ENCODE measurements at regions not wholly inside any gene's neighbourhood (a gene's known extent, or its start where the extent isn't known, plus 50 kb on each side); places are given as distances from the start of the nearest gene placed in this dataset.
A peak's percentile ranks its signal among the peaks of the same experiment; 100 is the strongest.
"Not testable (repeated sequence)": the region's sequence is repeated elsewhere in the genome, so short reads cannot be mapped to it uniquely, and the experiment has no call there.

DNA sequence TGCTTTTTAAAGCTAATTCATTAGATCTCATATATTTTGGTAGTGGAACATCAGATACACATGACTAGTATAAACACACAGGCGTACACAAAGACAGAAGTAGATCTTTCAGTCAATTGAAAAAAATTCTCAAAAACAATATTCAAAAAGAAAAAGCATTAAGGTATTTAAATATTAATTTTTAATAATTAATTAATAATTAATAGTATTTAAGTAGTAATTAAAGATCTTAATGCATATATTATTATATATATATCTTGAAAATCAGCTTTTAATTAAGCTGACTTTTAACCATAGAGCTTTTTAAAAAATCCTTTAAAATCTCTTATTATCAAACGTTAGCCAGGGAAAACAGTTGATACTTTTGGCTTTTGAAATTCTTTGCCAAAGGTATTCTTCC lies 489.4 kb upstream of the PCDH20 start:
- Histone ChIP-seq H3K36me3 (ENCODE audit: control insufficient read depth, insufficient read depth, low read length) (no peaks in the 10 kb centered on the region), H3K4me3 (ENCODE audit: low read length) (no peak overlapping the region), H3K9me3 (replicated peaks; ENCODE audit: control insufficient read depth, low read depth, low read length) (no peaks in the 10 kb centered on the region), H3K4me1 (ENCODE audit: control insufficient read depth, insufficient read depth, low read length) (no peaks in the 10 kb centered on the region), H3K27ac (ENCODE audit: low read length) (no peak overlapping the region), H3K27me3 (ENCODE audit: control insufficient read depth, insufficient read depth, low read length) (no peaks in the 10 kb centered on the region)
- no peak for DNase-seq
- no CpG with 5 or more reads among the region's 2 CpGs for WGBS (ENCODE audit: insufficient coverage)

DNA sequence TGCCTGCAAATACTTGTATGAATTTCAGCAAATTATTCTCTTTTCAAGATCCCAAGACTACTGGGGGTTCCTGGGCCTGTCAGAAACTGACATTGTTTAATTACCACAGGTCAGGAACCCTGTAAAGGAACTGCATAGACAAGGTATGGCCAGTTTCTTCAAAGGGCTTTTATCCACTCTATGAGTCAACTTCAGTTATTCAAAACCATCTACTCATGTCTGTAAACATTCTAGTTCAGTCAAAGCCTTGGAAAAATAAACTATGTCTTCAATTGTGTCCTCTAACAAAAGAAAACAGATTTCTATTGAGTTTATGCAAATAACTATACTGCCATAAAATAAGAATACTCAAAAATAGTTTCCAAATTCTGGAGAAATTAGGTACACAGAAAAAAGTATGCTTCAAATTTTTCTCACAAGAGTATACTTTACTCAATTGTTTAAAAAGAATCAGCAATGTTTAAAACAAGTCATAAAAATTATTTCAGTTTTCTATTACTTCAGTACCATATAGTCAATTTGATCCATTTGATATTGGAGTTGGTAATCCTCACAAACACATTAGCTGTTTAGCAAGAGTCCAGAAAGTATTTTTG lies 486.4 kb upstream of the PCDH20 start:
- H3K27me3 ChIP-seq (ENCODE audit: control insufficient read depth, insufficient read depth, low read length): no peaks in the 10 kb centered on the region
- H3K27ac ChIP-seq (ENCODE audit: low read length): no peak overlapping the region
- H3K36me3 ChIP-seq (ENCODE audit: control insufficient read depth, insufficient read depth, low read length): no peaks in the 10 kb centered on the region
- H3K4me3 ChIP-seq (ENCODE audit: low read length): no peak overlapping the region
- no peaks in the 10 kb centered on the region for H3K4me1 ChIP-seq (ENCODE audit: control insufficient read depth, insufficient read depth, low read length)
- no peak for DNase-seq
- no peaks in the 10 kb centered on the region for H3K9me3 ChIP-seq (replicated peaks; ENCODE audit: control insufficient read depth, low read depth, low read length)

DNA sequence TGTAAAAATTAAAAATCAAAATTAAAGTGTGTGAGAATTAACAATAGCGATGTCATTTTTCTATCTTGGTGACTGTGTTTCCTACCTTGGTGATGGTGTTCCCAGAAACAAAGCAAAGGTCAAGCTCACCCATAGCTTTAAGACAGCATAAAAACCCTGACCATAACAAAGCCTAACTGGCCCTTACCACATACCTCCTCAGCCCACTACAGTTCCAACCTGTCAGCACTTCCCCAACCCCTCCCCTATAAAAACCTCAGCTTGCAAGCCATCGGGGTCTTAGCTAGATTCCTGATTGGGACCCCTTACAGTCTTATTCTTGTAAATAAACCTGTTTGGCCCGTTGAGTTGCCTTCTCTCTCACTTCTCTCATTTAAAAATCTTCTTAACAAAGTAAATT lies 484.4 kb upstream of the PCDH20 start:
- WGBS (ENCODE audit: insufficient coverage): 70% methylated on average over 2 of the region's 3 CpGs
- Histone ChIP-seq H3K4me1 (ENCODE audit: control insufficient read depth, insufficient read depth, low read length) (no peaks in the 10 kb centered on the region), H3K4me3 (ENCODE audit: low read length) (no peak overlapping the region), H3K9me3 (replicated peaks; ENCODE audit: control insufficient read depth, low read depth, low read length) (no peaks in the 10 kb centered on the region), H3K27ac (ENCODE audit: low read length) (no peak overlapping the region), H3K27me3 (ENCODE audit: control insufficient read depth, insufficient read depth, low read length) (no peaks in the 10 kb centered on the region), H3K36me3 (ENCODE audit: control insufficient read depth, insufficient read depth, low read length) (no peaks in the 10 kb centered on the region)
- no peak for DNase-seq

GRCh38 chr13:61898207-61898606 lies 482.6 kb upstream of the PCDH20 start:
- no CpG with 5 or more reads among the region's 2 CpGs for WGBS (ENCODE audit: insufficient coverage)
- no peak overlapping the region for H3K27ac ChIP-seq (ENCODE audit: low read length)

DNA sequence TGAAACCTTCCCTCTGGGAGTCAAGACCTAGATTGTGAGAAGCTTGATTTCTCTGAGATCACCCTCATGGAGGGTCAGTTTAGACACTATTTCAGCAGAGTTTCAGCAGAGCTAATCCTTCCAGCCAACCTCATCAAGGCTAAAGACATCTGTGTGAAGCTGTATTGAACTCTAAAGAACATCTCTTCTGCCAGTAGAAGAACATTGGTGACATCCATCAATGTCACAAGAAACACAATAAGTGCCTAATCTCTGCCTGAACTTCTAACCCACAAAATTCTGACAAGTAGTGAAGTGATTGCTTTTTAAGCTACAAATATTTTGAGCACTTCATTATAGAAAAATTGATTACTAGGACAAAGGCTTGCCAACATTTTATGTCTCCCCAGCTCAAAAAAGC lies 475.8 kb upstream of the PCDH20 start:
- peak; percentile 2 for DNase-seq
- no peak overlapping the region for H3K27ac ChIP-seq (ENCODE audit: low read length)
- H3K36me3 ChIP-seq (ENCODE audit: control insufficient read depth, insufficient read depth, low read length): no peaks in the 10 kb centered on the region
- H3K9me3 ChIP-seq (replicated peaks; ENCODE audit: control insufficient read depth, low read depth, low read length): no peaks in the 10 kb centered on the region
- no peaks in the 10 kb centered on the region for H3K4me1 ChIP-seq (ENCODE audit: control insufficient read depth, insufficient read depth, low read length)
- no peak overlapping the region for H3K4me3 ChIP-seq (ENCODE audit: low read length)
- H3K27me3 ChIP-seq (ENCODE audit: control insufficient read depth, insufficient read depth, low read length): no peaks in the 10 kb centered on the region

More at GRCh38 chr13:61898207-61898606, 482.6 kb upstream of the PCDH20 start:
- H3K27me3 ChIP-seq (ENCODE audit: control insufficient read depth, insufficient read depth, low read length): no peaks in the 10 kb centered on the region
- DNase-seq: no peak
- no peak overlapping the region for H3K4me3 ChIP-seq (ENCODE audit: low read length)
- no peaks in the 10 kb centered on the region for H3K4me1 ChIP-seq (ENCODE audit: control insufficient read depth, insufficient read depth, low read length)
- H3K36me3 ChIP-seq (ENCODE audit: control insufficient read depth, insufficient read depth, low read length): no peaks in the 10 kb centered on the region
- H3K9me3 ChIP-seq (replicated peaks; ENCODE audit: control insufficient read depth, low read depth, low read length): no peaks in the 10 kb centered on the region

DNA sequence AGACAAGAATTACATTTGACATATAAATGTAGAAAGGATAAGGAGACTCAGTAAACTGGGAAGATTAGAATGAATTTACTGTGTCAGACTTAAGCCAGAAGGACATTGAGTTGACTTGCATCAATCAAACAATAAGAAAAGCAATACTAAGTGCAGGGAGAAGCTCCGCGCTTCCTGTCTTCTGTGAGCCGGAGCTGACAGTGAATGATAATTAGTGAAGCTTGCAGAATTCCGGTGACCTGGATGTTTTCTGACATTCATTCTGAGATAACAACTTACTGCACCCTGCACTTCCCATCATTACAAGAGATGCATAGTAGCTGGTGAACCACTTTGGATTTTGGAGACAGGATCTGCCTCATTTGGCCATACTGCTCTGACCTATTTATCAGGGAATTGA lies 469.2 kb upstream of the PCDH20 start:
- no peaks in the 10 kb centered on the region for H3K9me3 ChIP-seq (replicated peaks; ENCODE audit: control insufficient read depth, low read depth, low read length)
- DNase-seq: no peak
- no CpG with 5 or more reads among the region's 4 CpGs for WGBS (ENCODE audit: insufficient coverage)
- no peaks in the 10 kb centered on the region for H3K4me1 ChIP-seq (ENCODE audit: control insufficient read depth, insufficient read depth, low read length)
- H3K27me3 ChIP-seq (ENCODE audit: control insufficient read depth, insufficient read depth, low read length): no peaks in the 10 kb centered on the region
- H3K4me3 ChIP-seq (ENCODE audit: low read length): no peak overlapping the region
- no peak overlapping the region for H3K27ac ChIP-seq (ENCODE audit: low read length)
- no peaks in the 10 kb centered on the region for H3K36me3 ChIP-seq (ENCODE audit: control insufficient read depth, insufficient read depth, low read length)

DNA sequence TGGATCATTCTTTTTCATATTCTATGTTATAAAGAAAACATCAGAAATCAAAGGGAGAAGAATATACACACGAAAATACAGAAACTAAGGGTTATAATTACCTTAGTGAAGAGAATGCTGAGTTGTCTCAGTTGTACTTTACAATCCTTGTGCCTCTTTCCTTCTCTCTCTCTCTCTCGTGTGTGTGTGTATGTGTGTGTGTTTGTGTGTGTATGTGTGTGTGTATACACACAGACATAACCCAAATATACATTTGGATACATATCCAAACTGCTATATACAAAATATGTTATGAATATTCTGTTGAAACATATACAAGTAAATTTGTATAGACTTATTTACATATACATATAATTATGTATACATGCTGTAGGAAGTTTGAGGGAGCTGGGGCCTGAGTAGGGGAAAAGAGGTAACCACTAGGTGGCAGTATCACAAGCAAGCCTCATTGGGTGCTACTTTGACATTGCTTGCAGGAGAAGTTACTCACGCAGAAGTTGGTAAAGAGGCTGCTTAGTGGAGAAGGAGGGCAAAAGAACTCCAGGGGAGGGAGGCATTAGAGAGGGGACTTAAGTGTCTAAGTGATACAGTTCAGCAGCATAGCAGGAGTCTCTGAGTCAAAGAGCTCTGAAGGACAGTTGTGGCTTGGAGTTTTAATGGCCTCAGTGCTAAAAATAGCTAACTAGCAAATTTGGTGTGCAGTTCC lies 465.1 kb upstream of the PCDH20 start:
- H3K27ac ChIP-seq (ENCODE audit: low read length): no peak overlapping the region
- DNase-seq: no peak
- 13% methylated on average over 1 of the region's 3 CpGs for WGBS (ENCODE audit: insufficient coverage)
- H3K36me3 ChIP-seq (ENCODE audit: control insufficient read depth, insufficient read depth, low read length): no peaks in the 10 kb centered on the region
- no peaks in the 10 kb centered on the region for H3K4me1 ChIP-seq (ENCODE audit: control insufficient read depth, insufficient read depth, low read length)
- peaks cover 14% of the 10 kb centered on the region for H3K9me3 ChIP-seq (replicated peaks; ENCODE audit: control insufficient read depth, low read depth, low read length)
- no peaks in the 10 kb centered on the region for H3K27me3 ChIP-seq (ENCODE audit: control insufficient read depth, insufficient read depth, low read length)
- H3K4me3 ChIP-seq (ENCODE audit: low read length): no peak overlapping the region

GRCh38 chr13:61878565-61878964 lies 462.9 kb upstream of the PCDH20 start:
- peaks cover 24% of the 10 kb centered on the region for H3K9me3 ChIP-seq (replicated peaks; ENCODE audit: control insufficient read depth, low read depth, low read length)
- not testable (repeated sequence) for H3K27ac ChIP-seq (ENCODE audit: low read length); DNase-seq; H3K4me1 ChIP-seq (ENCODE audit: control insufficient read depth, insufficient read depth, low read length); H3K27me3 ChIP-seq (ENCODE audit: control insufficient read depth, insufficient read depth, low read length); H3K4me3 ChIP-seq (ENCODE audit: low read length); H3K36me3 ChIP-seq (ENCODE audit: control insufficient read depth, insufficient read depth, low read length)
- WGBS (ENCODE audit: insufficient coverage): 82% methylated on average over 4 of the region's 4 CpGs

DNA sequence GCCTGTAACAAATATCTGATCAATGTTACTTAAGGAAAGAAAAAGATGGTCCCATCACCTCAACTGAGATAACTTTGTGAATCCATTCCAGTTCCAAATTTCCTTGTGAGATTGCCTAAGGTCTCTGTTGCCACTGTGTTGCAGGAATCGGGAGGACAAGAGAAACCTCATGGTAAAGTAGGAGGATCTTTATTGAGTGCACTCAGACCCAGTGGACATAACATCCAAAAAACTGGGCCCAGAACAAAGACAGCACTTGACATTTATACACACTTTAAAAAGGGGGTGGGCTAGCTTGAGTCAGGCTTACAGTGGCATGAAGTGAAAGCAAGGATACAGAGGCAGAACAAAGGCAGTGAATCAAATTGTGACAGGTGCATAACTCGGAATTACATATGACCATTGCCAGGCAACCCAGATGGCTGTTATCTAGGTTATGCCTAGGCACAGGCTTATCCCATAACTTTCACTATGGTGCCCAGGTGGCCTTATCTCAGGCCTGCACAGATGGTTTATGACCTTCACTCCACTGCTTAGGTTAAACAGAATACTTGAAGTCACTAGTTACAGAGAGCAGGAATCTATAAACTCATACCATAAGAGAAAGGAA lies 459.4 kb upstream of the PCDH20 start:
- no peak for DNase-seq
- no peak overlapping the region for H3K4me3 ChIP-seq (ENCODE audit: low read length)
- H3K4me1 ChIP-seq (ENCODE audit: control insufficient read depth, insufficient read depth, low read length): no peaks in the 10 kb centered on the region
- no peaks in the 10 kb centered on the region for H3K27me3 ChIP-seq (ENCODE audit: control insufficient read depth, insufficient read depth, low read length)
- no peak overlapping the region for H3K27ac ChIP-seq (ENCODE audit: low read length)
- no peaks in the 10 kb centered on the region for H3K36me3 ChIP-seq (ENCODE audit: control insufficient read depth, insufficient read depth, low read length)
- peaks cover 24% of the 10 kb centered on the region for H3K9me3 ChIP-seq (replicated peaks; ENCODE audit: control insufficient read depth, low read depth, low read length)
- 67% methylated on average over 1 of the region's 2 CpGs for WGBS (ENCODE audit: insufficient coverage)

GRCh38 chr13:61873717-61874116 lies 458.1 kb upstream of the PCDH20 start:
- Histone ChIP-seq H3K4me1 (ENCODE audit: control insufficient read depth, insufficient read depth, low read length) (no peaks in the 10 kb centered on the region), H3K27ac (ENCODE audit: low read length) (no peak overlapping the region), H3K9me3 (replicated peaks; ENCODE audit: control insufficient read depth, low read depth, low read length) (peaks cover 18% of the 10 kb centered on the region), H3K4me3 (ENCODE audit: low read length) (no peak overlapping the region), H3K36me3 (ENCODE audit: control insufficient read depth, insufficient read depth, low read length) (no peaks in the 10 kb centered on the region), H3K27me3 (ENCODE audit: control insufficient read depth, insufficient read depth, low read length) (no peaks in the 10 kb centered on the region)
- DNase-seq: no peak
